Inflammatory macrophage (primary cell): ENCODE measurements at regions not wholly inside any gene's neighbourhood (a gene's known extent, or its start where the extent isn't known, plus 50 kb on each side); places are given as distances from the start of the nearest gene placed in this dataset.

Experiments
- DNase-seq, 2 donors: peaks; one replicate each; pipeline ENCODE4 v3.0.0-alpha.2; 2020 to 2022

GRCh38 chr13:46962281-46962941 lies 65.6 kb upstream of the HTR2A start:
- DNase-seq: peak; percentile 37 to 69

DNA sequence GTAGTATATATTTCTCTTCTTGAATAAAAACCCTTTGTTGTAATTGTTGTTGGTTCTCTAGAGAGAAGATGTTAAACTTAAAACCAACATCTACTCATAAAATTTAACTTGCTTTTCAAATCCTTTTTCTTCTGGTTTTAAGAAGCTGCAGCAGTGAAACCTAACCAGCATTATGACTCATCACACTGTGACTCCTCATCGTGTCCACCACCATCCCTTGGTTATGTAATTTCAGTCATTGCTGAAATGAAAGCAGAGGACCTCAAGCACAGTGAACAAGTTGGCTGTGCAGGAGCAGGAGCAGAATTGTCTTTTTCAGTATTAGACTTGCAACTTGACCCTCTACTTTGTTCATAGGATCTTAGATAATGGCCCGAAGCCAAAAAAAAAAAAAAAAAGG lies 64.9 kb upstream of the HTR2A start:
- peak; percentile 92 to 93 for DNase-seq

- peak; percentile 64 to 72 for DNase-seq
These were observed 57.1 kb upstream of the HTR2A start for GRCh38 chr13:46953941-46954340.

- peak; percentile 48 to 82 for DNase-seq
These were observed 56.5 kb upstream of the HTR2A start for GRCh38 chr13:46953331-46953730.

DNA sequence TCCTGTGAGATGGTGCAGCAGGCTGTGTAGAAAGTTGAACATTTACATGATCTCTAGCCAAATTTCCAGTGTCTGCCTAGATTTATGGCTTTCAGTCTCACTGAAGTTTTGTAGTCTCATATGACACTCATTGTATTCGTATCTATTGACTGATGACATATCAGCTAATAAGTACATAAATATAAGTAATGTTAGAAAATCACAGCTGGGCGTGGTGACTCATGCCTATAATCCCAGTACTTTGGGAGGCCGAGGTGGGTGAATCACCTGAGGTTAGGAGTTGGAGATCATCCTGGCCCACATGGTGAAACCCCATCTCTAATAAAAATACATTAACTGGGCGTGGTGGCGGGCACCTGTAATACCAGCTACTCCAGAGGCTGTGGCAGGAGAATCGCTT lies 54.7 kb upstream of the HTR2A start:
- DNase-seq: no peak

- DNase-seq: no peak
These were observed 52.4 kb upstream of the HTR2A start for GRCh38 chr13:46949211-46949610.

DNA sequence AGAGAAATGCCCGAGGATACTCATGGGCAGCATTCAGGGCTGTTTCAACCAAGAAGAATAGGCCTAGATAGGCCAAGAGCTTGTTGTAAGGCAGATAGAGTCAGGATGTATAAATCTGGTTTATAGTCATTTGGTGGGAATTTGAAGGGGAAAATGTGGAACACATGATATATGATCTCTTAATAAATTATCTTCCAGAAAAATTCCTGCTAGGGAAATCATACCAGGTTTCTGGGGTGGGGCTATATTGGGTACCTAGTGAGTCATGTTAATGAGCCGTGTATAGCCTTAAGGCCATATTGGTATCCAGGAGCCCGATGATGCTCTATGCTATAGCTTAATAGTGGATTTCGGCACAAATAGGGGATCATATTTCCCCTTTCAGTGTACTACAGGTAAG lies 51.5 kb upstream of the HTR2A start:
- DNase-seq: no peak

- no peak for DNase-seq
These were observed 50.8 kb upstream of the HTR2A start for GRCh38 chr13:46947425-46948191.
